ENCODE measurements at regions not wholly inside any gene's neighbourhood (a gene's known extent, or its start where the extent isn't known, plus 50 kb on each side); places are given as distances from the start of the nearest gene placed in this dataset.
A peak's percentile ranks its signal among the peaks of the same experiment; 100 is the strongest.

GRCh38 chr4:10201381-10202223, 85.0 kb upstream of the WDR1 start:
- DNase-seq, result no peak

GRCh38 chr4:10200869-10201268, 84.3 kb upstream of the WDR1 start:
- no peak for DNase-seq

GRCh38 chr4:10198365-10198764, 81.8 kb upstream of the WDR1 start:
- DNase-seq, result no peak

GRCh38 chr4:10197952-10198351, 81.4 kb upstream of the WDR1 start:
- no peak for DNase-seq

GRCh38 chr4:10196191-10196590, 79.6 kb upstream of the WDR1 start:
- DNase-seq, result no peak

GRCh38 chr4:10192331-10192730, 75.7 kb upstream of the WDR1 start:
- no peak for DNase-seq

GRCh38 chr4:10188400-10189004, 71.9 kb upstream of the WDR1 start:
- no peak for DNase-seq

GRCh38 chr4:10186228-10187214, 69.9 kb upstream of the WDR1 start:
- DNase-seq, result peak; percentile 1

- no peak for DNase-seq
These were observed 69.1 kb upstream of the WDR1 start for GRCh38 chr4:10185518-10186227.

- no peak for DNase-seq
These were observed 67.9 kb upstream of the WDR1 start for GRCh38 chr4:10184501-10184938.

- no peak for DNase-seq
These were observed 67.4 kb upstream of the WDR1 start for GRCh38 chr4:10184041-10184440.

GRCh38 chr4:10183462-10183861, 66.9 kb upstream of the WDR1 start:
- DNase-seq, result no peak

- DNase-seq, result no peak
These were observed 66.1 kb upstream of the WDR1 start for GRCh38 chr4:10182446-10183424.

- DNase-seq, result no peak
These were observed 65.3 kb upstream of the WDR1 start for GRCh38 chr4:10181745-10182445.

GRCh38 chr4:10180927-10181744, 64.5 kb upstream of the WDR1 start:
- no peak for DNase-seq

GRCh38 chr4:10180603-10180926, 64.0 kb upstream of the WDR1 start:
- no peak for DNase-seq

GRCh38 chr4:10179957-10180602, 63.5 kb upstream of the WDR1 start:
- DNase-seq, result no peak

- no peak for DNase-seq
These were observed 62.2 kb upstream of the WDR1 start for GRCh38 chr4:10178763-10179162.

GRCh38 chr4:10175626-10176025, 59.0 kb upstream of the WDR1 start:
- no peak for DNase-seq
